ENCODE measurements at regions not wholly inside any gene's neighbourhood (a gene's known extent, or its start where the extent isn't known, plus 50 kb on each side); places are given as distances from the start of the nearest gene placed in this dataset.
"Not testable (repeated sequence)": the region's sequence is repeated elsewhere in the genome, so short reads cannot be mapped to it uniquely, and the experiment has no call there.

DNA sequence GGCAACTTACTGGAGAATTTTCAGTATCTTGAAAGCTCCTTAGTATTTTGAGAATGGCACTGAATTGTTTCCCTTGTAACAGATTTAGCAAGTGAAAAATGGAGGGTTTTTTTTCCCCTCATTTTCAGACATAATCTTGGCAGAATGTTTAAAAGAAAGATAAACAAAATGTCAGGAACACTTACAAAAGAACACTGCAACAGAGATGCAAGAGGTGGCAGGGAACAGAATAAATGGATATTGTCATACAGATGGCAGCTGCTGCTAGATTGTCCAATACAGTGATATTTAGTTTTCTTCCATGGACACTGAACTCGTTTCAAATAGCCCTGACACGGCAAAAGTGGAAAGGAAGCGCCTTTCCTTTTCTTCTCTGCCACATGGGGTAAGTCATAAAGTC lies 76.9 kb upstream of the ZNF608 start:
- H3K4me1 Mint-ChIP-seq: peaks cover 0 to 6% (median 0%) of the 10 kb centered on the region in 4 donors
- H3K27me3 Mint-ChIP-seq: peaks cover 0 to 5% (median 0%) of the 10 kb centered on the region in 5 donors
- H3K36me3 Mint-ChIP-seq: no peaks in the 10 kb centered on the region
- no peaks in the 10 kb centered on the region for H3K9me3 Mint-ChIP-seq
- H3K4me3 Mint-ChIP-seq: no peak overlapping the region
- ATAC-seq (no peak), DNase-seq (no peak)
- POLR2A ChIA-PET: no interaction called here
- no peak overlapping the region for H3K27ac Mint-ChIP-seq

DNA sequence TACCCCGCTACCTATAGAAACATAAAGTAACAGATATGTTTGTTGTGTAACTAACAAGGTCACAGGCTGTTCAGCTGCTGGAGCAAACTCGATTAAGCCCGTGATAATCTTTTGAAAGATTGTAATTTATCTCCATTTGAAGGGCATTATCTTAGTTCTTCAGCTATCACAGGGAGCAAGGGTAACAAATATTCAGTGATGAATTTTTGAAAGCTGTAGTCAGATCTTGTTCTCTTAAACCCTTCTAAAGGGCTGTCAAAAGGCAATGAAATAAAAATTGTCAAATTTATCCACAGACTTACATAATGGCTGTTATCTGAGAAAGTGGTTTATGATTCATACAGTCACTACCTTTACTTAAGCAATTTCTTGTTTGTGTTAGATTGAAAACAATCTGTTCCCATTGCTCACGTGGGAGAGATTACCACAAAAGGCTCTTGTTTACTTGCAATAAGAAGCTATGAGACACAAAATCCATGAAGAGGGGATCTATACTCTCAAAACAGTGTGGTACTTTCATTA lies 78.3 kb upstream of the ZNF608 start:
- Mint-ChIP-seq H3K36me3 (no peaks in the 10 kb centered on the region), H3K4me3 (no peak overlapping the region), H3K9me3 (no peaks in the 10 kb centered on the region), H3K27ac (no peak overlapping the region), H3K4me1 (peaks cover 0 to 6% (median 0%) of the 10 kb centered on the region in 4 donors), H3K27me3 (peaks cover 0 to 13% (median 0%) of the 10 kb centered on the region in 5 donors)
- POLR2A ChIA-PET: no interaction called here
- DNase-seq (no peak), ATAC-seq (no peak)

GRCh38 chr5:124825250-124825982 lies 79.0 kb upstream of the ZNF608 start:
- no peaks in the 10 kb centered on the region for H3K36me3 Mint-ChIP-seq
- POLR2A ChIA-PET: no interaction called here

DNA sequence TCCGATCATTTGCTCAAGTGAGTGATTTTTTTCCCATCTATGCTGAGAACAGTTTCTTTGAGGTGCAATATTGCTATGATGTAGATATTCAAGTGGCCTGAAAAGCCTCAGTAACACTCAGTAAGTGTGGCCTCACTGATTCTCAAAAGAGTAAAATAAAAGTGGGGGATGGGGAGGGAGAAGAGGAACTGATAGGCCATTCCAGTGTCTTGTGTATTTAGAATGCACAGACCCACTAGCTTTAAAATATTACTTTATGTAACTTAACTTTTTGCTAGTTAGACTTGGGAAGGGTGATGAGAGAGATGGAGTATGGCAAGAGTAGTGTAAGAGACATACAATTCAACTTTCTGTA lies 79.5 kb upstream of the ZNF608 start:
- H3K27me3 Mint-ChIP-seq: peaks cover 0 to 13% (median 0%) of the 10 kb centered on the region in 5 donors
- POLR2A ChIA-PET: no interaction called here
- peaks cover 0 to 6% (median 0%) of the 10 kb centered on the region in 4 donors for H3K4me1 Mint-ChIP-seq
- no peaks in the 10 kb centered on the region for H3K9me3 Mint-ChIP-seq
- no peaks in the 10 kb centered on the region for H3K36me3 Mint-ChIP-seq
- ATAC-seq (no peak), DNase-seq (no peak)
- H3K27ac Mint-ChIP-seq: peak overlapping the region in 1 of 10 donors; percentile 9
- no peak overlapping the region for H3K4me3 Mint-ChIP-seq

More at GRCh38 chr5:124825250-124825982, 79.0 kb upstream of the ZNF608 start:
- no peaks in the 10 kb centered on the region for H3K9me3 Mint-ChIP-seq
- DNase-seq (peak in 1 of 10 donors; percentile 6), ATAC-seq (no peak)
- no peak overlapping the region for H3K4me3 Mint-ChIP-seq
- H3K27me3 Mint-ChIP-seq: peaks cover 0 to 13% (median 0%) of the 10 kb centered on the region in 5 donors
- H3K4me1 Mint-ChIP-seq: peaks cover 0 to 6% (median 0%) of the 10 kb centered on the region in 4 donors
- H3K27ac Mint-ChIP-seq: peak overlapping the region in 1 of 10 donors; percentile 9

DNA sequence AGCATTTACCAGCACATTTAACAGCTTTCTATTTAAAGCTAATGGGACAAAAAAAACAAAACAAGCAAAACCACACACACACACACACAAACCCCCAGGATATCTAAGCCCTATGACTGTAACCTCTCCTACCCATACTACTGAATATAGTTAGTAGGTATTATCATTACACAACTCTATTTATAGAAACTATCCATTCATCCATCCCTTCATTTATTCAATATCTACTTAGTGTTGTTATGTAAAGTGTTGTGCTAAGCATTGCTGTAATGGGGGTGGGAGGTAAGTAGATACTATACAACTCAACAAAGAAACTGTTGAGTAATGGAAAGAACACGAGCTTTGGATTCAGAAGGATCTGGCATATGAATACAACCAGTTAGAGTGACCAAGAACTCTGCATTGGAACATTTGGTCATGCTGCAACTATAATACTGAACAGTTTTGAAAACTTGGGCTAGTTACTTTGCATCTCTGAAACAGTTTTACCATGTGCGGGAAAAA lies 82.3 kb upstream of the ZNF608 start:
- Mint-ChIP-seq H3K36me3 (peaks cover 0 to 4% (median 0%) of the 10 kb centered on the region in 3 donors), H3K27me3 (peaks cover 0 to 8% (median 1%) of the 10 kb centered on the region in 5 donors), H3K4me3 (no peak overlapping the region), H3K27ac (no peak overlapping the region), H3K4me1 (peaks cover 0 to 6% (median 0%) of the 10 kb centered on the region in 4 donors), H3K9me3 (peaks cover 0 to 11% (median 1%) of the 10 kb centered on the region in 9 donors)
- POLR2A ChIA-PET: no interaction called here
- DNase-seq (no peak), ATAC-seq (no peak)

DNA sequence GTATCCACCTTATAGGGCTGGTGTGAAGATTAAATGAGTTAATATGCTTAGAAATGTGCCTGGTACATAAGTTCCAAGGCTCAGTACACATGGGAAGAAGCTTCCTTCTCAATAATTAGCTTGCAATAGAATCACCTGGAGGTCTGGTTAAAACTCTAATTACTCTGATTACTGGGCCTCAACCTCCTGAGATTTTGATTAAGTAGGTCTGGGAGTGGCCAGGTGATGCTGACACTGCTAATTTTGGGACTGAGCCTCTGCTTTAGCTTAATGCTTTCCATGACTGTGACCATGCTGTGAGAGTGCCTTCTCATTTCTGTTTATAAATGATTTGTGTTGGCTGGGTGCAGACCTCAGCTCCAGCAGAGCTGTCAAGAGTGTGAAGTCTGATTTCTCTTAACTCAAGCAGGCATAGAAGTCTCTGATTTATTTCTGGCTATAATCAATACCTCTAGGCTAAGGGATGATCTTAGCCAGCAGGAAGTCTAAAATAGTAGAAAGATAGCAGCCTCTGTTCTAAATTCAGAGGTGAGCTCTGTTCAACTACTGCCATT lies 85.3 kb upstream of the ZNF608 start:
- Mint-ChIP-seq H3K9me3 (peaks cover 0 to 20% (median 9%) of the 10 kb centered on the region in 9 donors), H3K4me3 (no peak overlapping the region), H3K27ac (no peak overlapping the region), H3K27me3 (peaks cover 0 to 25% (median 2%) of the 10 kb centered on the region in 5 donors), H3K36me3 (peaks cover 0 to 4% (median 0%) of the 10 kb centered on the region in 3 donors), H3K4me1 (no peaks in the 10 kb centered on the region)
- DNase-seq (no peak), ATAC-seq (no peak)
- POLR2A ChIA-PET: no interaction called here

- Mint-ChIP-seq H3K27me3 (peaks cover 0 to 25% (median 2%) of the 10 kb centered on the region in 5 donors), H3K36me3 (peaks cover 0 to 4% (median 0%) of the 10 kb centered on the region in 3 donors), H3K4me1 (no peaks in the 10 kb centered on the region), H3K9me3 (peaks cover 0 to 20% (median 9%) of the 10 kb centered on the region in 9 donors), H3K4me3 (no peak overlapping the region), H3K27ac (no peak overlapping the region)
- no peak for DNase-seq
- ATAC-seq: no peak
- POLR2A ChIA-PET: no interaction called here
These were observed 86.1 kb upstream of the ZNF608 start for GRCh38 chr5:124832510-124832909.

- H3K9me3 Mint-ChIP-seq: peaks cover 0 to 18% (median 9%) of the 10 kb centered on the region in 9 donors
- H3K27me3 Mint-ChIP-seq: peaks cover 0 to 18% (median 2%) of the 10 kb centered on the region in 5 donors
- not testable (repeated sequence) for H3K27ac Mint-ChIP-seq
These were observed 89.9 kb upstream of the ZNF608 start for GRCh38 chr5:124836314-124836713.

DNA sequence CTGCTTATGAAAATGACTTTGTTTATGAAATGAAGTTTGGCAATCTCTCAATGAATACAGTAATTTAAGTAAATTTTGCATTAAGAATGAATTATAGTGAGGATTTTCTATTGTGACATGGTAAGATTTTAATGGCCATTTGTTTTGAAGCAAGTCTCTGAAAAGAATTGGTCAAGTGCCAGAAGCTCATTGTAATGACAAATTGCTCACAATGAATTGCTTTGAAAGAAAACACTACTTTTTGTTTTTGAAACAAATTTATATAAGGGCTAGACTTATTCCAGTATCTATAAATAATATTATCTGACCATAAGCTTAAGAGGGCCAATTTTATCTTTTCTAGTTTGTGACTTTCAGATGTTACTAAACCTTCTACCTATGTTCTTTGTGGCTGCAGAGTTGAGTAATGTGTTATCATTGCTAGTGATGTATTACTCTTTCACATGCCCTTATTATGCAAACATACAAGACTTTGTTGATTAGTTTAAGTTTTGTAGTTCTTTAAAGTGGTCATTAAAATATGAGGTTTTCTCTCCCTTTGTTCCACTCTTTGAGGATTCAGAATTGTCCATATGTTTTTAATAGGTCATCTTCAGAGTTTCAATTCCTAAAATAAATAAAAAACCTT lies 93.0 kb upstream of the ZNF608 start:
- POLR2A ChIA-PET: no interaction called here
- Mint-ChIP-seq H3K9me3 (peaks cover 0 to 9% (median 0%) of the 10 kb centered on the region in 9 donors), H3K36me3 (peaks cover 0 to 2% (median 0%) of the 10 kb centered on the region in 3 donors), H3K4me1 (no peaks in the 10 kb centered on the region), H3K4me3 (no peak overlapping the region), H3K27ac (no peak overlapping the region), H3K27me3 (peaks cover 0 to 16% (median 4%) of the 10 kb centered on the region in 5 donors)
- no peak for ATAC-seq
- no peak for DNase-seq

More at GRCh38 chr5:124836314-124836713, 89.9 kb upstream of the ZNF608 start:
- H3K4me1 Mint-ChIP-seq, H3K36me3 Mint-ChIP-seq, ATAC-seq, H3K4me3 Mint-ChIP-seq, POLR2A ChIA-PET, DNase-seq: not testable (repeated sequence)

GRCh38 chr5:124841829-124842712 lies 95.6 kb upstream of the ZNF608 start:
- Mint-ChIP-seq H3K27ac (no peak overlapping the region), H3K4me3 (no peak overlapping the region), H3K4me1 (no peaks in the 10 kb centered on the region), H3K36me3 (peaks cover 0 to 2% (median 0%) of the 10 kb centered on the region in 3 donors), H3K9me3 (peaks cover 0 to 9% (median 0%) of the 10 kb centered on the region in 9 donors), H3K27me3 (peaks cover 1 to 7% (median 5%) of the 10 kb centered on the region in 5 donors)
- DNase-seq (no peak), ATAC-seq (no peak)
- POLR2A ChIA-PET: no interaction called here

DNA sequence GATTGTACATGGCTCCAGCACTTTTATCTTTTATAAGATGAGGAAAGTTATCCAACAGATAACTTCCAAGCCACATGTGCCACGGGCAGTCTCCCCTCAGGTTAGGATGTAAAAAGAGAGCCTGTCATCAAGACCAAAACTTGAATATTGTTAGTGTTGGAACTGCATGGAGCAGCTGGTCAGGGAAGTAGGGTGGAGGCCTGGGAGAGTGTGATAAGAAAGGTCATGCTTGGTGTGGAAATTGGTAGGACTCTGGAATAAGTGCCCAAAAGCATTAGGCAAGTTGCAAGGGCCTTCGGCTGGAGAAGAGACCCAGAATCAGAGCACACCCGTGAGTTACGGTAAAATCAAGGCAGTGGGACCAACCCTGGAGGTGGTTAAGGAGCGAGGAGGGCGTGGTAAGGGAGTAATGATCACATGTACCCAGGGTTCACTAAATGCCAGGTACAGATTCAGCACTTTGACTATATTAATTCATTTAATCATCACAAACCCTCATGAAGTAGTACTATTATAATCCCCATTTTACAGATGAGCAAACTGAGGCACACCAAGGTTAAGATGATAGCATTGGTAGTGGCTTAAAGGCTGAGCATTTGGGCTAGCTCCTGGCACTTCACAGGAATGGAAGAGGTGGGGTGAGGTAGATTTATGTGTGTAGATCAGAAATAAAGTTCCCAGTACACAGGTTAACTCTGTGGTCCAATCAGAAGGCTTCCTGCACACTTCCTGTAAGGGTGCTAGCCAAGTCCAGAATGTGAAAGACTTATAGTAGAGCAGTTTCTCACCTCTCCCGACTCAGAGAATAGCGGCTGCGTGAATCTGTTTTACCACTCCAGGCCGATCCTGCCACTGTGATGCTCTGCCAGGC lies 96.5 kb upstream of the ZNF608 start:
- POLR2A ChIA-PET: no interaction called here
- Mint-ChIP-seq H3K27me3 (peaks cover 1 to 7% (median 5%) of the 10 kb centered on the region in 5 donors), H3K36me3 (peaks cover 0 to 2% (median 0%) of the 10 kb centered on the region in 3 donors), H3K27ac (no peak overlapping the region), H3K4me1 (no peaks in the 10 kb centered on the region), H3K9me3 (peaks cover 0 to 9% (median 0%) of the 10 kb centered on the region in 9 donors), H3K4me3 (no peak overlapping the region)
- ATAC-seq (no peak), DNase-seq (no peak)
